ENCODE measurements at regions not wholly inside any gene's neighbourhood (a gene's known extent, or its start where the extent isn't known, plus 50 kb on each side); places are given as distances from the start of the nearest gene placed in this dataset.

GRCh38 chr1:10936998-10937901 lies 75.2 kb upstream of the TARDBP start:
- TF ChIP-seq CTCF (IDR thresholded peaks at IDR 0.05) (no peak), POLR2A (IDR thresholded peaks at IDR 0.05) (no peak), EP300 (IDR thresholded peaks at IDR 0.05) (no peak)
